ENCODE measurements at regions not wholly inside any gene's neighbourhood (a gene's known extent, or its start where the extent isn't known, plus 50 kb on each side); places are given as distances from the start of the nearest gene placed in this dataset.

DNA sequence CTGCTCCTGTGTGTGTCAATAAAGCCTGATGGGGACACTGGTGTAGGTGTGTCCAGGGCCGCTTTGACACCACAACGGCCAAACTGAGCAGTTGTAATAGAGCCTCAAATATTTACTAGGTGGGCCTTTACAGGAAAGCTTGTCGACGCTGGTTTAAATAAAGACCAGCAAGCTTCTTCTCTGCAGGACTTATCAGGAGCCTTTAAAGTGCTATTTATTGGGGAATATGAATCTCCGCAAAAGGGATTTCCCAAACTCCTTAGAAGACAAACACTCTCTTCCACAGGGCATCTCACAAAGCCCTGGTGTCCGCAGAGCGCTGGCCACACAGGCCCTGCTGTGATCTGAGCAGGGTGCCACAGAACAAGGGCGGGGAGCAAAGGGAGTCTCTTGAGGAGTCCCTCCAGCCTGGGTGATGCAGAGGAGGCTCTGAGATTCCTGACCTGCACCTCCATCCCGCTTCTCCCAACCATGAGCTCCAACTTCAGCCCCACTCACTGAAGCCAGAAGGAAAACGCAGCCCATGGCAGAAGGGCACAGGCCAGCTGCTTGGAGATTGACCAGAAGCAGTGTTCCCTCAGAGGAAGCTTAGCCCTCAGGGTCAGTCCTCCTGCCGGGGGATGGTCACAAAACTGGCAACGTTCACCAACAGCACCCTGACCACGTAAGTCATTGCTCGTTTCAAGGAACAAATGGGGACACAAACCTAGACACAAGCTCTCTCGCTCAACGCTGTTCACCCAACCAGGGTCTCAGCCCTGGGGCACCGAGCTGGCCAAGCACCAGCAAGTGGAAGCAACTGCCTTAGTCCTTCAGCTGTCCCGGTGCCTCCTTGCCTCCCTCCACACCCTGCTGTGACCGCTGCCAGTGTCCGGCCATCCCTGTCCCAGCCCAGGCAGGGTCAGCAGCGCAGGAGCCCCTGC, 129.5 kb downstream of the OAT start:
- Mint-ChIP-seq H3K27me3 (ENCODE audit: low read depth) (no peaks in the 10 kb centered on the region; the same call in 1 of the 2 replicates), H3K36me3 (ENCODE audit: insufficient read depth in 1 of 3, low read depth in 3 of 3) (no peaks in the 10 kb centered on the region), H3K9me3 (no peaks in the 10 kb centered on the region; a peak in 1 of 5 replicates), H3K4me3 (no peak overlapping the region), H3K4me1 (no peaks in the 10 kb centered on the region), H3K27ac (peak overlapping the region in 1 of 3 experiments; percentile 83; a peak in 1 of 7 replicates)
- no peak overlapping the region for H4K5ac ChIP-seq (ENCODE audit: insufficient read length, low read depth, low read length)
- H3K56ac ChIP-seq (ENCODE audit: insufficient read length, low read depth, low read length) = no peak overlapping the region
- no peak overlapping the region for H4K8ac ChIP-seq (replicated peaks; ENCODE audit: insufficient read length, low read depth, low read length)
- H3K14ac ChIP-seq (ENCODE audit: insufficient read depth, low read length) = peak overlapping the region; percentile 3; the same call in 1 of the 2 replicates
- H2BK120ac ChIP-seq (ENCODE audit: low read depth, low read length, poor library complexity, severe bottlenecking) = no peak overlapping the region
- no peaks in the 10 kb centered on the region for H3K9me3 ChIP-seq (ENCODE audit: control insufficient read depth, low read depth, low read length)
- no peak overlapping the region for H3K23ac ChIP-seq (ENCODE audit: insufficient read length, low read depth, low read length)
- H2AFZ ChIP-seq (ENCODE audit: low read length) = no peak overlapping the region
- TF ChIP-seq, protein P1, sequence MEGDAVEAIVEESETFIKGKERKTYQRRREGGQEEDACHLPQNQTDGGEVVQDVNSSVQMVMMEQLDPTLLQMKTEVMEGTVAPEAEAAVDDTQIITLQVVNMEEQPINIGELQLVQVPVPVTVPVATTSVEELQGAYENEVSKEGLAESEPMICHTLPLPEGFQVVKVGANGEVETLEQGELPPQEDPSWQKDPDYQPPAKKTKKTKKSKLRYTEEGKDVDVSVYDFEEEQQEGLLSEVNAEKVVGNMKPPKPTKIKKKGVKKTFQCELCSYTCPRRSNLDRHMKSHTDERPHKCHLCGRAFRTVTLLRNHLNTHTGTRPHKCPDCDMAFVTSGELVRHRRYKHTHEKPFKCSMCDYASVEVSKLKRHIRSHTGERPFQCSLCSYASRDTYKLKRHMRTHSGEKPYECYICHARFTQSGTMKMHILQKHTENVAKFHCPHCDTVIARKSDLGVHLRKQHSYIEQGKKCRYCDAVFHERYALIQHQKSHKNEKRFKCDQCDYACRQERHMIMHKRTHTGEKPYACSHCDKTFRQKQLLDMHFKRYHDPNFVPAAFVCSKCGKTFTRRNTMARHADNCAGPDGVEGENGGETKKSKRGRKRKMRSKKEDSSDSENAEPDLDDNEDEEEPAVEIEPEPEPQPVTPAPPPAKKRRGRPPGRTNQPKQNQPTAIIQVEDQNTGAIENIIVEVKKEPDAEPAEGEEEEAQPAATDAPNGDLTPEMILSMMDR (conservative IDR thresholded peaks at IDR 0.05) = no peak
- H3K18ac ChIP-seq (ENCODE audit: insufficient read length, low read depth, low read length) = no peak overlapping the region
- no peaks in the 10 kb centered on the region for H3K27me3 ChIP-seq (ENCODE audit: insufficient read depth, low read length)
- DNase-seq = peak; percentile 24
- H3K79me1 ChIP-seq (ENCODE audit: insufficient read depth, low read depth, low read length, poor library complexity, severe bottlenecking) = no peaks in the 10 kb centered on the region
- no peaks in the 10 kb centered on the region for H3K23me2 ChIP-seq (ENCODE audit: insufficient read length, low read depth, low read length, poor library complexity, severe bottlenecking)
- H2BK12ac ChIP-seq (ENCODE audit: insufficient read length, low read depth, low read length) = no peak overlapping the region
- no peak overlapping the region for H3T11ph ChIP-seq (ENCODE audit: low read length)
- H4K91ac ChIP-seq (ENCODE audit: insufficient read length, low read depth, low read length) = no peak overlapping the region
- H2BK5ac ChIP-seq (ENCODE audit: insufficient read length, low read length) = no peak overlapping the region
- WGBS (ENCODE audit: extremely low coverage, insufficient read length, low lambda C conversion rate) = no CpG with 5 or more reads among the region's 21 CpGs
- H2BK15ac ChIP-seq (ENCODE audit: low read depth, low read length) = no peak overlapping the region
- H3K27ac ChIP-seq (ENCODE audit: insufficient read length, low read depth, low read length) = no peak overlapping the region
- no peaks in the 10 kb centered on the region for H4K20me1 ChIP-seq (ENCODE audit: control insufficient read depth, insufficient read depth, insufficient read length)
- H3K4me1 ChIP-seq (ENCODE audit: insufficient read depth, low read length) = no peaks in the 10 kb centered on the region
- no peak overlapping the region for H3K4me2 ChIP-seq (ENCODE audit: insufficient read depth, insufficient read length, low read length)
- H2BK20ac ChIP-seq (ENCODE audit: low read depth, low read length, poor library complexity, severe bottlenecking) = no peak overlapping the region
- no peak overlapping the region for H3K9ac ChIP-seq (ENCODE audit: extremely low read depth, insufficient read length, low read length)
- no peaks in the 10 kb centered on the region for H3K79me2 ChIP-seq (ENCODE audit: insufficient read depth, low read length)
- H3K4ac ChIP-seq (ENCODE audit: low read depth, low read length) = no peak overlapping the region
- no peak overlapping the region for H2AK5ac ChIP-seq (ENCODE audit: insufficient read length, low read length)
